Hepatocyte (in vitro differentiated cells): ENCODE measurements at regions not wholly inside any gene's neighbourhood (a gene's known extent, or its start where the extent isn't known, plus 50 kb on each side); places are given as distances from the start of the nearest gene placed in this dataset.

Experiments used
- DNase-seq: peaks from one replicate; pipeline ENCODE4 v3.0.0-alpha.2; 2016; ENCODE audit warnings: low spot score
- H2AFZ ChIP-seq: fragments of 200-600 bp; sonication (generic); 2 replicates; pipeline ENCODE4 v1.6.0; 2016; ENCODE audit warnings: antibody characterized with exemption, mild to moderate bottlenecking
- H3K27ac ChIP-seq: fragments of 200-600 bp; sonication (generic); 2 replicates; pipeline ENCODE4 v1.5.1; 2016; ENCODE audit warnings: mild to moderate bottlenecking
- H3K27me3 ChIP-seq: fragments of 200-600 bp; sonication (generic); 2 replicates; pipeline ENCODE4 v1.6.1; 2016
- H3K36me3 ChIP-seq: fragments of 200-600 bp; sonication (generic); replicated peaks from 2 replicates; pipeline ENCODE4 v1.5.1; 2016; ENCODE audit warnings: low read depth; ENCODE audit not compliant: insufficient read depth
- H3K4me1 ChIP-seq: fragments of 200-600 bp; sonication (generic); 2 replicates; pipeline ENCODE4 v1.5.1; 2016; ENCODE audit warnings: mild to moderate bottlenecking, moderate library complexity; ENCODE audit not compliant: insufficient read depth
- H3K4me2 ChIP-seq: fragments of 200-600 bp; sonication (generic); 2 replicates; pipeline ENCODE4 v1.6.0; 2016
- H3K4me3 ChIP-seq: fragments of 200-600 bp; sonication (generic); 2 replicates; pipeline ENCODE4 v1.5.1; 2016; ENCODE audit warnings: mild to moderate bottlenecking
- H3K79me2 ChIP-seq: fragments of 200-600 bp; sonication (generic); 2 replicates; pipeline ENCODE4 v1.6.0; 2017; ENCODE audit warnings: mild to moderate bottlenecking
- H3K9me2 ChIP-seq: fragments of 200-600 bp; sonication (generic); replicated peaks from 2 replicates; pipeline ENCODE4 v1.6.0; 2017; ENCODE audit warnings: mild to moderate bottlenecking; ENCODE audit not compliant: insufficient read depth
- H3K9me3 ChIP-seq: fragments of 200-600 bp; sonication (generic); 2 replicates; pipeline ENCODE4 v1.5.1; 2016; ENCODE audit warnings: low read depth, mild to moderate bottlenecking
- H4K20me1 ChIP-seq: fragments of 200-600 bp; sonication (generic); 2 replicates; pipeline ENCODE4 v1.6.0; 2016; ENCODE audit warnings: mild to moderate bottlenecking; ENCODE audit not compliant: insufficient read depth, poor library complexity, severe bottlenecking
- EZH2 ChIP-seq: fragments of 200-600 bp; sonication (generic); IDR thresholded peaks from 2 replicates; pipeline ENCODE4 v1.6.1; 2016; ENCODE audit warnings: antibody characterized with exemption, mild to moderate bottlenecking, borderline replicate concordance
- EZH2phosphoT487 ChIP-seq: fragments of 200-600 bp; sonication (generic); IDR thresholded peaks from one replicate; pipeline ENCODE4 v1.6.1; 2018; ENCODE audit warnings: antibody characterized with exemption, mild to moderate bottlenecking, low read depth, moderate library complexity; ENCODE audit not compliant: unreplicated experiment, severe bottlenecking
- WGBS: methylation state at CpG from one replicate; pipeline ENCODE4 v1.1.6; 2016; ENCODE audit warnings: low lambda C conversion rate; ENCODE audit errors: missing lambda C conversion rate; 5-methylcytosine and 5-hydroxymethylcytosine counted together
- TF ChIP-seq, protein P1 (sequence below): fragments of 200-600 bp; sonication (generic); IDR thresholded peaks from 2 replicates; pipeline ENCODE4 v1.5.1; 2016; ENCODE audit warnings: antibody characterized with exemption, mild to moderate bottlenecking; ENCODE audit not compliant: poor library complexity

DNA sequence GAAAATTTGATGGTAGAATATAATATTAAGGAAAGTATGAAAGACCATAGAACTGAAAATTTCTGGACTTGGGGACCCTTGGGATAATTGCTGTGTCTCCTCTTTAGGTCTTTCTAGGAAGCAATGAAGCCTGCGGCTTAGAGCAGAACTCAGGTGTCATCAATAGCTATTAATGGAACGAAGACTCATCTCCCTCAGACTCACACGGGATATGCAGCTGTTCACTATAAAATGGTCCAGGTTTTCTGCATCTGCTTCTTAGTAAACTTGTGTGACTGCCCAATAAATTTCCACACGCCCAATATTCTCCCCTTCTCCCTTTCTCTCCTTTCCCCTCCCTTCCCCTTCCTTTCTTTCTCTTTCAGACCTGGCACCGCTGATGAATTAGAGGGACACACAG is 392.5 kb downstream of the HLX start:
- TF ChIP-seq EZH2phosphoT487 (no peak), EZH2 (no peak)
- TF ChIP-seq, protein P1, sequence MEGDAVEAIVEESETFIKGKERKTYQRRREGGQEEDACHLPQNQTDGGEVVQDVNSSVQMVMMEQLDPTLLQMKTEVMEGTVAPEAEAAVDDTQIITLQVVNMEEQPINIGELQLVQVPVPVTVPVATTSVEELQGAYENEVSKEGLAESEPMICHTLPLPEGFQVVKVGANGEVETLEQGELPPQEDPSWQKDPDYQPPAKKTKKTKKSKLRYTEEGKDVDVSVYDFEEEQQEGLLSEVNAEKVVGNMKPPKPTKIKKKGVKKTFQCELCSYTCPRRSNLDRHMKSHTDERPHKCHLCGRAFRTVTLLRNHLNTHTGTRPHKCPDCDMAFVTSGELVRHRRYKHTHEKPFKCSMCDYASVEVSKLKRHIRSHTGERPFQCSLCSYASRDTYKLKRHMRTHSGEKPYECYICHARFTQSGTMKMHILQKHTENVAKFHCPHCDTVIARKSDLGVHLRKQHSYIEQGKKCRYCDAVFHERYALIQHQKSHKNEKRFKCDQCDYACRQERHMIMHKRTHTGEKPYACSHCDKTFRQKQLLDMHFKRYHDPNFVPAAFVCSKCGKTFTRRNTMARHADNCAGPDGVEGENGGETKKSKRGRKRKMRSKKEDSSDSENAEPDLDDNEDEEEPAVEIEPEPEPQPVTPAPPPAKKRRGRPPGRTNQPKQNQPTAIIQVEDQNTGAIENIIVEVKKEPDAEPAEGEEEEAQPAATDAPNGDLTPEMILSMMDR = no peak
- WGBS = 83% methylated on average over 5 of the region's 5 CpGs
- H3K9me3 ChIP-seq = no peaks in the 10 kb centered on the region

DNA sequence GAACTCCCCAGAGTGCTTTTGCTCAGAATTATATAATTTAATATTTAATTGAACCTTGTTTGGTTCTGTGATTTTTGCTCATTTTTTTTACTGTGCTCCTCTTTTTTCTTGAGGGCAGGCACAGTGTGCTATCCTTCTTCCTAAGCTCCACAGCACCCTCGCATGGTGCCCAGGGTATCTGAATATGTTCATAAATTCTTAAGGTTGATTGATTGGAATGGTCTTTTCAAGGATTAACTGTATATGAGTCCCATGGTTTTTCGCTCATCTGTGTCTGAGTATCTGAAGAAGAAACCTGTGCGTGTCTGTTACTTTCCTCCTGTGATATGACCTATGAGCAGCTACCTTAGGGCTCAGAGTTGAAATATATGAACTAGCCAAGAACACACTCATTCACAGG is 393.7 kb downstream of the HLX start:
- no peak for DNase-seq
- TF ChIP-seq EZH2 = no peak
- TF ChIP-seq, protein P1 = no peak
- no peak for TF ChIP-seq EZH2phosphoT487
- no peak overlapping the region for H3K4me2 ChIP-seq
- no peak overlapping the region for H3K4me3 ChIP-seq
- no peaks in the 10 kb centered on the region for H3K27me3 ChIP-seq
- no peaks in the 10 kb centered on the region for H4K20me1 ChIP-seq
- no peaks in the 10 kb centered on the region for H3K9me3 ChIP-seq
- 93% methylated on average over 3 of the region's 3 CpGs for WGBS
- no peak overlapping the region for H2AFZ ChIP-seq
- H3K36me3 ChIP-seq = no peaks in the 10 kb centered on the region
- no peak overlapping the region for H3K27ac ChIP-seq
- H3K79me2 ChIP-seq = no peaks in the 10 kb centered on the region
- no peaks in the 10 kb centered on the region for H3K4me1 ChIP-seq
- no peaks in the 10 kb centered on the region for H3K9me2 ChIP-seq

More for the DNA sequence above, 392.5 kb downstream of the HLX start:
- Histone ChIP-seq H3K36me3 (no peaks in the 10 kb centered on the region), H2AFZ (no peak overlapping the region), H3K4me2 (no peak overlapping the region), H3K27me3 (no peaks in the 10 kb centered on the region), H3K4me3 (no peak overlapping the region), H3K79me2 (no peaks in the 10 kb centered on the region), H3K27ac (no peak overlapping the region), H3K4me1 (no peaks in the 10 kb centered on the region), H4K20me1 (no peaks in the 10 kb centered on the region), H3K9me2 (no peaks in the 10 kb centered on the region)
- DNase-seq = no peak

DNA sequence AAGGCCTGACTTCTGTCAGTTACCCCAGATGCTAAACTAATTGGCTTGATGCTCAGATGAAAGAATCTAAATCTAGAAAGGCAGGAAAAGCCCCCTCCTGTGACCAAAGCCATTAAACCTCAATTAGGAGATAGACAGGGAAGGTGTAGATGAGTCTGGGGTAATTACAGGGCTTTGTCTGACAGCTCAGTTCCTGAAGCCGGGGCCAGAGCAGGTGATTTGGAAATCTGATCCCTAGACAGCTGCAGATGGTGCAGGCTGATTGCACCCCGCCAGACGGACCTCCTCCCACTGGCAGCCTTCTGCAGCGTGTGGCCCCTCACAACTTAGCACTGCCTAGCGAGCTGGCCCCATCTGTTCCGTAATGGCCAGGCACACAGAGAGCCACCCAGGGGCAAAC is 395.1 kb downstream of the HLX start:
- Histone ChIP-seq H3K36me3 (no peaks in the 10 kb centered on the region), H2AFZ (no peak overlapping the region), H3K4me3 (no peak overlapping the region), H3K79me2 (no peaks in the 10 kb centered on the region), H3K27ac (no peak overlapping the region), H3K9me3 (no peaks in the 10 kb centered on the region), H3K27me3 (no peaks in the 10 kb centered on the region), H4K20me1 (no peaks in the 10 kb centered on the region), H3K4me2 (no peak overlapping the region), H3K4me1 (no peaks in the 10 kb centered on the region), H3K9me2 (no peaks in the 10 kb centered on the region)
- no peak for DNase-seq
- 51% methylated on average over 6 of the region's 6 CpGs for WGBS
- TF ChIP-seq EZH2 = no peak
- TF ChIP-seq, protein P1 = no peak
- no peak for TF ChIP-seq EZH2phosphoT487

DNA sequence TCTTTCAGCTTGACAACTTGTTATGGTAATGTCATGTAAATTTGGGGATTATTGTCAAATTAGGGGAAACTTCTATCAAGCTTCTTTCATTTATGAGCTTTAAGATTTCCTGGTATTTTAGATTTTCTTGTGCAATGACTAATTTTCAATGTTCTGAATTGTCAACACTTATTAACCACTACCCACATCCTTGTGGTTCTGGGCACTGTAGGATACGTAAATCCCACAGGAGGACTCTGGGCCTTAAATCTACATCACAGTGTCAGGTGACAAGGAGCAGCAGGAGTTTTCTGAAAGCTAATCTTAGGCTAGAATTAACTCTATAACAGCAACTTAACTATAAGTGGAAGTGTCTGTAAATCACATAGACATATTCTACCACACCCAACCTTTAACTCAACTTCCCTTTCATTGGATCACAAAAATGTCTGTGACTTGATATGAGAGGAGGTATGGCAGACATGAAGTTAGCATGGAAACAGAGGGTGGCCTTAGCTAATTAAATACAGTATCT is 397.7 kb downstream of the HLX start:
- no peaks in the 10 kb centered on the region for H3K79me2 ChIP-seq
- H3K9me2 ChIP-seq = no peaks in the 10 kb centered on the region
- no peak overlapping the region for H3K4me2 ChIP-seq
- no peaks in the 10 kb centered on the region for H3K4me1 ChIP-seq
- H4K20me1 ChIP-seq = no peaks in the 10 kb centered on the region
- no peaks in the 10 kb centered on the region for H3K9me3 ChIP-seq
- H3K27ac ChIP-seq = no peak overlapping the region
- no peaks in the 10 kb centered on the region for H3K36me3 ChIP-seq
- no peak for DNase-seq
- 82% methylated on average over 1 of the region's 1 CpG for whole genome bisulfite sequencing
- H3K27me3 ChIP-seq = no peaks in the 10 kb centered on the region
- H2AFZ ChIP-seq = no peak overlapping the region
- TF ChIP-seq EZH2phosphoT487 (no peak), EZH2 (no peak)
- TF ChIP-seq, protein P1 = no peak
- H3K4me3 ChIP-seq = no peak overlapping the region
